ENCODE measurements at regions not wholly inside any gene's neighbourhood (a gene's known extent, or its start where the extent isn't known, plus 50 kb on each side); places are given as distances from the start of the nearest gene placed in this dataset.

DNA sequence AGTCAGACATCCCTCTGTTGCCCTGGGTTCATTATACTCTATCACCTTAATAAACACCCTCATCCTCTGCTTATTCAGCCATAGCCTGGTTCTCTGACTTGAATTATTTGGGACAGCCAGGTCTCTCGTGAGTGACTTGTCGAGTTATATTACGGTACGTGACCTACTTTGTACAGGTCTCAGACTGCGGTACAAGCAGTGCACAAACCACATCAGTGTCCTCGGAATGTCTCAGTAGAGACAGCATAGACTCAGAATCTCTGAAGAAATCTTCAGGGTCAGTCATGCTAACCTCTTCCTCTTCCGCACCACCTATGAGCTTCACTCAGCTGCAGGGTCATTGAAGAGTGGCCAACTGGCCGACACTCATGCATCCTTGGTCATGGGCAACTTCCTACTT lies 860.8 kb downstream of the BCL11B start:
- TF ChIP-seq, protein P1, sequence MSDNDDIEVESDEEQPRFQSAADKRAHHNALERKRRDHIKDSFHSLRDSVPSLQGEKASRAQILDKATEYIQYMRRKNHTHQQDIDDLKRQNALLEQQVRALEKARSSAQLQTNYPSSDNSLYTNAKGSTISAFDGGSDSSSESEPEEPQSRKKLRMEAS (IDR thresholded peaks at IDR 0.05), result no peak
- TF ChIP-seq TCF12 (IDR thresholded peaks at IDR 0.05; ENCODE audit: low read depth) (no peak), ZBTB7A (IDR thresholded peaks at IDR 0.05; ENCODE audit: low read depth) (no peak), NFIC (IDR thresholded peaks at IDR 0.05) (no peak), CREB1 (IDR thresholded peaks at IDR 0.05; ENCODE audit: low read depth) (no peak), FOXM1 (IDR thresholded peaks at IDR 0.05; ENCODE audit: borderline replicate concordance, low read depth) (no peak), EP300 (IDR thresholded peaks at IDR 0.05; ENCODE audit: borderline replicate concordance) (no peak), CEBPB (IDR thresholded peaks at IDR 0.05) (no peak), YY1 (IDR thresholded peaks at IDR 0.05; ENCODE audit: low read depth) (no peak), TAF1 (IDR thresholded peaks at IDR 0.05; ENCODE audit: low read depth) (no peak), TEAD4 (IDR thresholded peaks at IDR 0.05) (no peak), RAD21 (IDR thresholded peaks at IDR 0.05; ENCODE audit: low read depth) (no peak), EGR1 (IDR thresholded peaks at IDR 0.05) (no peak)
- TF ChIP-seq, protein P2, sequence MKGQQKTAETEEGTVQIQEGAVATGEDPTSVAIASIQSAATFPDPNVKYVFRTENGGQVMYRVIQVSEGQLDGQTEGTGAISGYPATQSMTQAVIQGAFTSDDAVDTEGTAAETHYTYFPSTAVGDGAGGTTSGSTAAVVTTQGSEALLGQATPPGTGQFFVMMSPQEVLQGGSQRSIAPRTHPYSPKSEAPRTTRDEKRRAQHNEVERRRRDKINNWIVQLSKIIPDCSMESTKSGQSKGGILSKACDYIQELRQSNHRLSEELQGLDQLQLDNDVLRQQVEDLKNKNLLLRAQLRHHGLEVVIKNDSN (IDR thresholded peaks at IDR 0.05), result no peak
- TF ChIP-seq, protein P3, sequence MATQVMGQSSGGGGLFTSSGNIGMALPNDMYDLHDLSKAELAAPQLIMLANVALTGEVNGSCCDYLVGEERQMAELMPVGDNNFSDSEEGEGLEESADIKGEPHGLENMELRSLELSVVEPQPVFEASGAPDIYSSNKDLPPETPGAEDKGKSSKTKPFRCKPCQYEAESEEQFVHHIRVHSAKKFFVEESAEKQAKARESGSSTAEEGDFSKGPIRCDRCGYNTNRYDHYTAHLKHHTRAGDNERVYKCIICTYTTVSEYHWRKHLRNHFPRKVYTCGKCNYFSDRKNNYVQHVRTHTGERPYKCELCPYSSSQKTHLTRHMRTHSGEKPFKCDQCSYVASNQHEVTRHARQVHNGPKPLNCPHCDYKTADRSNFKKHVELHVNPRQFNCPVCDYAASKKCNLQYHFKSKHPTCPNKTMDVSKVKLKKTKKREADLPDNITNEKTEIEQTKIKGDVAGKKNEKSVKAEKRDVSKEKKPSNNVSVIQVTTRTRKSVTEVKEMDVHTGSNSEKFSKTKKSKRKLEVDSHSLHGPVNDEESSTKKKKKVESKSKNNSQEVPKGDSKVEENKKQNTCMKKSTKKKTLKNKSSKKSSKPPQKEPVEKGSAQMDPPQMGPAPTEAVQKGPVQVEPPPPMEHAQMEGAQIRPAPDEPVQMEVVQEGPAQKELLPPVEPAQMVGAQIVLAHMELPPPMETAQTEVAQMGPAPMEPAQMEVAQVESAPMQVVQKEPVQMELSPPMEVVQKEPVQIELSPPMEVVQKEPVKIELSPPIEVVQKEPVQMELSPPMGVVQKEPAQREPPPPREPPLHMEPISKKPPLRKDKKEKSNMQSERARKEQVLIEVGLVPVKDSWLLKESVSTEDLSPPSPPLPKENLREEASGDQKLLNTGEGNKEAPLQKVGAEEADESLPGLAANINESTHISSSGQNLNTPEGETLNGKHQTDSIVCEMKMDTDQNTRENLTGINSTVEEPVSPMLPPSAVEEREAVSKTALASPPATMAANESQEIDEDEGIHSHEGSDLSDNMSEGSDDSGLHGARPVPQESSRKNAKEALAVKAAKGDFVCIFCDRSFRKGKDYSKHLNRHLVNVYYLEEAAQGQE (IDR thresholded peaks at IDR 0.05; ENCODE audit: low read depth), result no peak

DNA sequence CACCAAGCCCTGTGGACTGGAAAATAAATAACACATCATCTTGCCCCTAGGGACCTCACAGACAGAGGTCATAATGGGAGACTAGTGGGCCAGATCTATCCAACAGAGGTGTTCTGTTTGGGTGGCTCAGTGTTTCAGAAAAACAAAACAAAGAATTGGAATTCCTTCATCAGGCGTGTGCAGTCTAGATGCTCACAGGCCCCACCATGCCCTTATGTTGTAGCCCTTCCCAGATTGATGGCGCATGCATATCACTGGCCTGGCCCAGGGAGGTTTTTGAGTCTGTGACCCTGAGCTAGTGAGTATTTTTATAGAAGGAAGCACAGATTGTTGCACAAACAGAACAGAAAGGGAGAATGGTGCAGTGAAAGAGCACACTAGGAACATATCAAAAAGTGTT lies 859.6 kb downstream of the BCL11B start:
- no peak for TF ChIP-seq RAD21 (IDR thresholded peaks at IDR 0.05; ENCODE audit: low read depth)
- no peak for TF ChIP-seq TAF1 (IDR thresholded peaks at IDR 0.05; ENCODE audit: low read depth)
- no peak for TF ChIP-seq CEBPB (IDR thresholded peaks at IDR 0.05)
- TF ChIP-seq EP300 (IDR thresholded peaks at IDR 0.05; ENCODE audit: borderline replicate concordance), result no peak
- no peak for TF ChIP-seq YY1 (IDR thresholded peaks at IDR 0.05; ENCODE audit: low read depth)
- no peak for TF ChIP-seq TCF12 (IDR thresholded peaks at IDR 0.05; ENCODE audit: low read depth)
- TF ChIP-seq, protein P3 (IDR thresholded peaks at IDR 0.05; ENCODE audit: low read depth), result no peak
- TF ChIP-seq TEAD4 (IDR thresholded peaks at IDR 0.05), result no peak
- TF ChIP-seq CREB1 (IDR thresholded peaks at IDR 0.05; ENCODE audit: low read depth), result no peak
- TF ChIP-seq ZBTB7A (IDR thresholded peaks at IDR 0.05; ENCODE audit: low read depth), result no peak
- no peak for TF ChIP-seq FOXM1 (IDR thresholded peaks at IDR 0.05; ENCODE audit: borderline replicate concordance, low read depth)
- no peak for TF ChIP-seq EGR1 (IDR thresholded peaks at IDR 0.05)
- no peak for TF ChIP-seq NFIC (IDR thresholded peaks at IDR 0.05)
- TF ChIP-seq, protein P1 (IDR thresholded peaks at IDR 0.05), result no peak
- TF ChIP-seq, protein P2 (IDR thresholded peaks at IDR 0.05), result no peak

DNA sequence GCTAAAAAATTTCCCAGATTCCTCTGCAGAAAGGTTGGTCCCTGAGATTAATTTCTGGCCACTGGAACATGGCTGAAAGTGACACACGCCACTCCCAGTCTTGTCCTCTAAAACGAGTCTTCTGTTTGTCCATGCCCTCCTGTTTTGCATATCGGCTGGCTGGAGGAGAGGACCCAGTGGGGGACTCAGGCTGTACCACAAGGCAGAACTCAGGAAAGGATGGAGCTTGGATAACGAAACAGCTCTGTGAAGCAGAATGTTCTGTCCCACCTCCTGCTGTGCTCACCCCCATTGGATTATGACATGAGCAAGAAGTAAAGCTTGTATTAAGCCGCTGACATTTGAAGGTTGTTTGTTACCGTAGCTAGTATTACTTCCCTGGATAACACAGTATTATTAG lies 856.2 kb downstream of the BCL11B start:
- TF ChIP-seq, protein P3 (IDR thresholded peaks at IDR 0.05; ENCODE audit: low read depth), result no peak
- TF ChIP-seq TCF12 (IDR thresholded peaks at IDR 0.05; ENCODE audit: low read depth) (no peak), FOXM1 (IDR thresholded peaks at IDR 0.05; ENCODE audit: borderline replicate concordance, low read depth) (no peak), YY1 (IDR thresholded peaks at IDR 0.05; ENCODE audit: low read depth) (no peak), CEBPB (IDR thresholded peaks at IDR 0.05) (no peak), NFIC (IDR thresholded peaks at IDR 0.05) (no peak)
- TF ChIP-seq, protein P2 (IDR thresholded peaks at IDR 0.05), result no peak

DNA sequence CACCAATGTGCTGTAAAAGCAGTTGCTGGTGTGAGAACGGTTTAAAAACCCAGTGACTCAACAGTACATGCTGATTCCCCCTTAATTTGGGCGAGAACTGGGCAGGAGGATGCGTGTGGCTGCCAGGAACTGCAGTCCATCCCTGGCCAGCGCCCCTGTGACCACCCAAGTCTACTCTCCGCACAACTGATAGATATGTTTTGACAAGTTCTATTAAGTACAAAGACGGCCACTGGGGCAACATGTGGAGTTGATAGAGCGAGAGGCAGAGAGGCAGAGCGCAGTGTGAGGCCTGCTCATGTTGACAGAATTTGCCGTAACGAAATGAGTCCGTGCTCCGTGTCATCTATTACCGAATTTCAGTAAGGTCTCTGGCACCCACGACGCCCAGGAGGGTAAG lies 855.0 kb downstream of the BCL11B start:
- no peak for TF ChIP-seq FOXM1 (IDR thresholded peaks at IDR 0.05; ENCODE audit: borderline replicate concordance, low read depth)
- TF ChIP-seq YY1 (IDR thresholded peaks at IDR 0.05; ENCODE audit: low read depth), result no peak
- TF ChIP-seq, protein P3 (IDR thresholded peaks at IDR 0.05; ENCODE audit: low read depth), result no peak
- TF ChIP-seq, protein P2 (IDR thresholded peaks at IDR 0.05), result no peak
- TF ChIP-seq TAF1 (IDR thresholded peaks at IDR 0.05; ENCODE audit: low read depth), result no peak
- no peak for TF ChIP-seq EGR1 (IDR thresholded peaks at IDR 0.05)
- TF ChIP-seq EP300 (IDR thresholded peaks at IDR 0.05; ENCODE audit: borderline replicate concordance), result no peak
- no peak for TF ChIP-seq CEBPB (IDR thresholded peaks at IDR 0.05)
- TF ChIP-seq, protein P1 (IDR thresholded peaks at IDR 0.05), result no peak
- no peak for TF ChIP-seq RAD21 (IDR thresholded peaks at IDR 0.05; ENCODE audit: low read depth)
- no peak for TF ChIP-seq CREB1 (IDR thresholded peaks at IDR 0.05; ENCODE audit: low read depth)
- no peak for TF ChIP-seq ZBTB7A (IDR thresholded peaks at IDR 0.05; ENCODE audit: low read depth)
- no peak for TF ChIP-seq TCF12 (IDR thresholded peaks at IDR 0.05; ENCODE audit: low read depth)
- TF ChIP-seq TEAD4 (IDR thresholded peaks at IDR 0.05), result no peak
